Fibroblast of upper back skin (primary cell): ENCODE measurements at regions not wholly inside any gene's neighbourhood (a gene's known extent, or its start where the extent isn't known, plus 50 kb on each side); places are given as distances from the start of the nearest gene placed in this dataset.
"Not testable (repeated sequence)": the region's sequence is repeated elsewhere in the genome, so short reads cannot be mapped to it uniquely, and the experiment has no call there.

Experiments used
- DNase-seq: peaks from one replicate; pipeline ENCODE4 v3.0.0-alpha.2; 2013

DNA sequence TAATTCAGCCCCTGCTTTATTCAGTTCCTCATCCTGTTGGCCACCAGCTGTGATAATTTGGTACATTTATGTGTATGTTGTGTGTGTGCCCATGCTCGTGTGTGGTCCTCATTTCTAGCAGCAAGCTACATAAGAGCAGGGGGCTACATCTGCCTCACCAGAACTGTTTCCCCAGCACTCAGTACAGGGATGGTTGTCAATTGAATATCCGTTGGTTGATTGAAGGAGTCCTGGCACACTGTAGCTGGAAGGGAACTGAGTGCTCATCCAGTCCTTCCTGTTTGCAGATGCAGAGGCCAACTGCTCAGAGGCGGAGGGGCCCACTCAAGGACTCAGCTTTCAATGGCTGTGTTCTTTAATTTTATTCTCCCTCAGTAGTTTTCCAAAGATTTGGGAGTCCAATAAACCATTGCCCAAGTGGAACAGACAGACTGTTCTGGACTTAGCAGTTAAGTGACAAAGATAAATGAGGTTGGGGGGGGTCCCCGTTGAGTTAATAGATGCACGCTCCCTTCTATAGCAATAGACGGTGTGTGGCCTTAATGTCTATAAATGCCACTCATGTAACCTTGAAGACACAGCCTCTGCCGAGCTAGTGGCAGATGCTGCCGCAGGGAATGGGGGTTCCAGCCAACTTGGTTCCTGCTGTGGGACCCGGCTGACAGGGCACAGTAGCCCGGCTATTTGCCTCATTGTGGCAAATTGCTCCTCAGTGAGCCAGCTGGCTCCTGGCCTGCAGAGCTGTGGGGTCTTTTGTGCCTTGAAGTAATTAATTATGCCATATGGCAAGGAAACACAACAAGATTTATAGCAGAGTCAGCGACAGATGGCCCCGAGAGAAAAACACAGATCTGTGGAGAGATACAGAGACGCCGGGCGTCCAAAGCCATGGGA lies 71.4 kb upstream of the GRK3 start:
- no peak for DNase-seq

DNA sequence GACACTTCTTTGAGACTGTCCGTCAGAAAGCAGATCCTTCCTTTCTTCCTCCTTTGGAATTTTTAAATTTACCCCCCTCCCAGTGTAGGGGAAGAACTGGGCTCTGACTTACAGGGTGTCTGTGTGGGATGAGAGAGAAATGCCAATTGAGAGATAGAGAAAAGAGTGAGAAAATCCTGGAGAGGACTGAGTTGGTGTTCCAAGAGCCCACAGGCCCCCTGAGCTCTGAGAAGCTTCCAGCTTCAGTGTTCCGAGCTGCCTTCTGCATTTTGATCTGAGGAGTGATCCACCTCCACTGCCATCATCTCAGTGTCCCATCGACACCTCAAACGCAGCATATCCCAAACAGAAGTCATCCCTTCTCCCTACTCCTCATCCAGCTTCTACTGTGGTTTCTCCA lies 70.7 kb upstream of the GRK3 start:
- no peak for DNase-seq

DNA sequence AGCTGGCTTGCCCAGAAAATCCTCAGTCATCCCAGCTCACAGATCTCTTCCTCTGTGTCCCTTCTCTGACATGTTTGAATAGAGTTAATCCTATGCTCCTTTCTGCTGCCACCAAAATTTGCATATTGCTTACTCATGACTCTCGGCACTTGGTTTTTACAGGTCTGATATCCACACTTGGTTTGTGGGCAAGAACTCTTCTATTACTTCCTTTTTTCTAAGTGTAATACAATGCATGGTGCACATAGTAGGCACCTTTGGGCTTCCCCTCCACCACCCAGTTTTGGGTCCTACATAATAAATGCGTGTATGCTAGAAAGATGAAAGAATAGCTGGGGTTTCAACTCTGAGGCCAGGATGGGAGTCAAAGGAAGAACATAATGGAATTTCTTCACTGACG lies 69.7 kb upstream of the GRK3 start:
- DNase-seq, result no peak

DNA sequence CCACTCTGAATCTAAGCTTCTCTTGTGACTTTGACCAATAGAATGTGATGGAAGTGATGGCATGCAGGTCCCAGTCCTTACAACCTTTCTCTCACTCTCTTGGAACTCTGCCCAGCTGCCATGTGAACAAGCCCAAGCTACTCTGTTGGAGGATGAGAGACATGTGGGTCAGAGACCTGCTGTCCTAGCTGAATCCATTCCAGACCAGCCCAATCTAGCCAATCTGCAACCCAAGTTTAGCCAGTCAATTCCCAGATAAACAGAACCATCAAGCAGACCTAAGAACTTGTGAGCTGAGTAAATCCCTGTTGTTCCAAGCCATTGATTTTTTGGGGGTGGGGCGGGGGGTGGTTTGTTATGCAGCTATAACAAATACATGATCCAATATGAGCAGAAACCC lies 69.2 kb upstream of the GRK3 start:
- DNase-seq, result peak; percentile 28

DNA sequence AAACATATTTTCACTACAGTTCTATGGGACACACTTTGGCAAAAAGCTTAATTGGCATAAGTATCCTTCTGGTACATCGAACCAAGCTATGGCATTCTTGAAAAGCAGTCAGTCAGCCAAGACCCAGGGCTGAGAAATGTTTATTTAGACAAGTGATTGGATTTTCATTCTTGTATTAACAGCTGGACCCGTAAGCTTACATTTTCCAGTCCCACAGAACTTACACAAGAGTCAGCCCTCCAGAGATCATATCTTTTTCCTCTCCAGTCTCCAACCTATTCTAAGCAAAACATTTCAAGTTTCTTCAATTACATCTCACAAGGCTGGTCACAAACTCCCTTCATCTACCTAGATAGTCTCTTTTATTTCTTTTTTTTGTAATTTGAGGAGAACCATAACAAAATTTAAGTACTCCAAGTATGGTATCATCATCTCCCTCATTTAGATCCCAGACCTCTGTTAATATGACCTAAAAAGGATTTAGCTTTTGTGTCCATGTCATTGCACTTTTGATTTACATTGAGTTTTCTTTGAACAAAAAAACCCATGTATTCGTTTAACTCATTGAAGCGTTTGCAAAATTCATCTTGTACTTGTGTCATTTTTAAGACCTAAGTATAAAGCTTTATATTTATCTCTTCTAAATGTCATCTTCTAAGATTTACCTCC lies 67.9 kb upstream of the GRK3 start:
- DNase-seq, result no peak

- peak; percentile 45 for DNase-seq
Measured at GRCh38 chr22:25497181-25497641, 67.3 kb upstream of the GRK3 start.

DNA sequence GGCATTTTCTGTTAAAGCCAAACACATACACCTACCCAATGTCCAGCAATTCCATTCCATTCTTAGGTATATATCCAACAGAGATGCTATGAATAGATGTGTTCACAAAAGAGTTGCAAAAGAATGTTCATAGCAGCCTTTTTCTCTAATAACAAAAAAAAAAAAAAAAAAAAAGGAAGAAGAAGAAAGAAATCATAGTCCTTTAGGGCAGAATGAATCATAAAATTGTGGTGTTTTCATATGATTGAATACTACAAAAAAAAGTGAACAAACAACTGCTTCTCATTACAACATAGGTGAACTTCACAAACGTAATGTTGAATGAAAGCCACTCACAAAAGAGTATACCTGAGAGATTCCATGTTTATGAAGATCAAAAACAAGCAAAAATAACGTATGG lies 66.8 kb upstream of the GRK3 start:
- no peak for DNase-seq

DNA sequence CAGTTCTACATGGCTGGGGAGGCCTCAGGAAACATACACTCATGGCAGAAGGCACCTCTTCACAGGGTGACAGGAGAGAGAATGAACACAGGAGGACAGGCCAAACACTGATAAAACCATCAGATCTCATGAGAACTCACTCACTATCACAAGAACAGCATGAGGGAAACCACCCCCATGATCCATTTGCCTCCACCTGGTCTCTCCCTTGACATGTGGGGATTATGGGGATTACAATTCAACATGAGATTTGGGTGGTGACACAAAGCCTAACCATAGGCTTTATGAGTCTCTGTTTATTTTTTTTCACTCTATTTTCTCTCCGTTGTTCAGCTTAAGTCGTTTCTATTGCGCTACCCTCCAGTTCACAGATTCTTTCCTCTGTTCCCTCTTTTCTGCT lies 63.8 kb upstream of the GRK3 start:
- not testable (repeated sequence) for DNase-seq

DNA sequence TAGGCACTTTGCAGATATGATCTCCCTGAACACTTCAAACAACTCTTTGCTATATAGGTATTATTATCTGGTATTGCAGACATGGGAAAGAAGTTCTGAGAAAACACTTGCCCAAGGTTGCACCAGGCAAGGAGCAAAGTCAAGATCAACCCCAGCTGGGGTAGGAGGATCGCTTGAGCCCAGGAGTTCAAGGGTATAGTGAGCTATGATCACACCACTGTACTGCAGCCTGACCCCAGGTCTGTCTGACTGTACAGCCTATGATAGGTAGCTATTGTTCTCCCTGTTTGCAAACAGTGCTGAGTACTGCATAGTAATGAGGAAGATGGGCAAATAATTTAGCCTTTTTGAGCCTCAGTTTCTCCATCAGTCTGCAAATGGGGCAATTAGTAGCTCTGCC lies 60.5 kb upstream of the GRK3 start:
- not testable (repeated sequence) for DNase-seq

DNA sequence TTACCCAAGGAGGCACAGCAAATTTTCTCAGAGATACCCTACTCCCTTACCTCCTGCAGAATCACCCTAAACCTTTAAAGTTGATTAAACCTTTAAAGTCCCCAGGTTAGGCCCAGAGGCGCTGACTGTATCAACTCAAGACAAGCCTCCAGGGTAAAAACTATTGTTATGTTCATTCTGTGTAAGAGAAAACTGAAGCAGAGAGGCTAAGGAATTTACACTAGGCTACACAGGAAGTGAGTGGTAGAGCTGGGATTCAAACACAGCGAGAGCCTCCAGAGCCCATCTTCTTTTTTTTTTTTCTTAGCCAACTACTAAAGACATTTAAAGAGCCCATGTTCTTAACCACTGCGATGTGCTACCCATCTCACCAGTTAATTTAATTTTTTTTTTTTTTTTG lies 56.3 kb upstream of the GRK3 start:
- no peak for DNase-seq

DNA sequence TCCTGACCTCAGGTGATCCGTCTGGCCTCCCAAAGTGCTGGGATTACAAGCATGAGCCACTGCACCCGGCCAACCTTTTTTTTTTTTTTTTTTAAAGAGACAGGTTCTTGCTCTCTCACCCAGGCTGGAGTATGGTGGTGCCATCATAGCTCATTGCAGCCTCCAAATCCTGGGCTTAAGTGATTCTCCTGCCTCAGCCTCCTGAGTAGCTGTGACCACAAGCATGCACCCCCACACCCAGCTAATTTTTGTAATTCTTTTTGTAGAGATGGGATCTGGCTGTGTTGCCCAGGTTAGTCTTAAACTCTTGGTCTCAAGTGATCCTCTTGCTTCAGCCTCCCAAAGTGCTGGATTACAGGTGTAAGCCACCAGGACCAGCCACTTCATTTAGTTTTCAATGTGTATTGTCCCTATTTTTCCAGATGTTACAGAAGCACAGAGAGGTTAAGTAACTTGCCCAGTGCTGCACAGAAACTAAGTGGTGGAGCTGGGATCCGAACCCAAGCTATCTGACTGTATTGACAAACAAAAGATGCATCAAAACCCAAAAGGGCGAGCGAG lies 55.6 kb upstream of the GRK3 start:
- DNase-seq, result no peak

DNA sequence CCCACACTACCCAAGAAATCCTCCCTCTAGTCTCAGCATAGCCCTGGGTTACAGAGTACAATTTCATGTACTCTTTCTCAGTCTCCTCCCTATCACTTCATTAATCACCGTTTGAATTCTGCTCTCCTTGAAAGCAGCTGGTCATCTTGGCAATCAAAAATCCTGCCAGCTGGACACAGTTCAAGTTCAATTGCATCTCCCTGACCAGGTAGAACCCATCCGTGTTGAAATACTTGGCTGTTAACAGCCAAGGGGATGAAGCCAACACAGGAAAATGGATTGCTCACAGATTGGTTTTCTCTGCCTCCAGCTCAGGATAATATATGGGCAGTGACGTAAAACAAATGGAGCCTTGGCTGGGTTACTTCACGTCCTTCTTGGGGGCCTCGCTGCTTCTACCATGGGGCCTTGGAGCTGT lies 55.1 kb upstream of the GRK3 start:
- DNase-seq, result peak; percentile 63

DNA sequence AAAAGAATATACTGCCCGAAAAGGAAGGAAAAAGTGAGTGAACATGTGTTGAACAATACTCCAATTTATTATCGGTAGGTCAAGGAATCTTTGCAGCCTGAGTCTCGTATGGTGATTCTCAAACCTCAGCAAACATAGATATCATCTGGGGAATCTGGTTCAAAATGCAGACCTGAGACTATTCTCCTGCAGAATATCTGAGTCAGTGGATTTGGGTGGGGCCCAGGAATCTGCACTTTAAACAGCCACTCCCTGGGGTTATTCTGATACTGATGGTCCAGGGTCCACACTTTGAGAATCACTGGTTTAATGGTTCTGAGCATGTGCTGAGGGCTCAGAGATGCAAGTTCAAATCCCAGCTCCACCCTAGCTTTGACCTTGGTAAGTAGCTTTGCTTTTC lies 53.6 kb upstream of the GRK3 start:
- no peak for DNase-seq

- DNase-seq, result no peak
Measured at GRCh38 chr22:25511725-25512124, 52.8 kb upstream of the GRK3 start.

GRCh38 chr22:25514436-25515180 lies 49.9 kb upstream of the GRK3 start:
- peak; percentile 16 for DNase-seq
